HepG2 (cell line): ENCODE measurements at regions not wholly inside any gene's neighbourhood (a gene's known extent, or its start where the extent isn't known, plus 50 kb on each side); places are given as distances from the start of the nearest gene placed in this dataset.

Source experiments
- ATAC-seq: fragments of 200-7000 bp; cut with Tn5 transposase; 3 replicates; pipeline ENCODE4 v1.9.1; 2020; ENCODE audit warnings: mild to moderate bottlenecking, moderate library complexity
- BruUV-seq: library from RNA; stranded (reverse); fragments of 400-500 nt; replicated peaks from 2 replicates; lab custom pipeline; 2021; lab: Mats Ljungman, UMichigan
- CTCF ChIA-PET: fragments of 300-600 bp; formaldehyde crosslinking; extraction: SDS; loops from one replicate; lab custom pipeline; 2021; ENCODE audit warnings: low total read pairs, inconsistent platforms, low intra/inter-chr PET ratio; lab: Yijun Ruan, JAX
- POLR2A ChIA-PET: fragments of 350-600 bp; sonication (Branson Sonifier 250); formaldehyde crosslinking; loops from one replicate; lab custom pipeline; 2020; ENCODE audit warnings: antibody characterized with exemption, inconsistent platforms; lab: Yijun Ruan, JAX
- DNase-seq: peaks from one replicate; pipeline ENCODE4 v3.0.0-alpha.2; 2015; ENCODE audit warnings: low spot score
- FAIRE-seq: peaks from 3 replicates; lab custom pipeline; 2011; peaks lifted over from hg19 to GRCh38; lab: Jason Lieb, UNC
- H2AFZ ChIP-seq: one replicate; pipeline ENCODE4 v1.6.1; 2011; ENCODE audit warnings: low read length, inconsistent platforms
- H3K27ac ChIP-seq: fragments of 300-600 bp; 3 replicates; pipeline ENCODE4 v1.8.0; 2011; ENCODE audit warnings: mixed run types, mild to moderate bottlenecking, mixed read lengths, low read length, inconsistent platforms; ENCODE audit not compliant: insufficient read depth; ENCODE audit errors: extremely low read length
- H3K27me3 ChIP-seq, 2 experiments: fragments of 200-600 bp in 1 of 2; 2 replicates in 1 of 2; 3 replicates in 1 of 2; pipeline versions ENCODE4 v1.6.0 to v1.8.0; 2011; ENCODE audit warnings: low read length in 2 of 2, mild to moderate bottlenecking in 2 of 2, moderate library complexity in 2 of 2, inconsistent platforms in 1 of 2; ENCODE audit not compliant: insufficient read depth in 2 of 2, control insufficient read depth in 1 of 2
- H3K36me3 ChIP-seq, 2 experiments: fragments of 200-600 bp in 1 of 2; replicated peaks in 1 of 2; 2 replicates in 1 of 2; 3 replicates in 1 of 2; pipeline versions ENCODE4 v1.5.1 to v1.8.0; 2011; ENCODE audit warnings: low read length in 2 of 2, inconsistent platforms in 1 of 2; ENCODE audit not compliant: insufficient read depth in 2 of 2, control insufficient read depth in 1 of 2
- H3K4me1 ChIP-seq: 2 replicates; pipeline ENCODE4 v1.5.1; 2012; ENCODE audit warnings: low read length, inconsistent platforms; ENCODE audit not compliant: insufficient read depth
- H3K4me2 ChIP-seq: 2 replicates; pipeline ENCODE4 v1.6.0; 2011; ENCODE audit warnings: low read depth, low read length, inconsistent platforms
- H3K4me3 ChIP-seq, 3 experiments: fragments of 200-600 bp in 1 of 3; sonication (generic), shearing (Covaris generic) in 1 of 3; replicated peaks in 1 of 3; 2 replicates each; pipeline ENCODE4 v1.5.1; 2011 to 2016; ENCODE audit warnings: low read length in 3 of 3, inconsistent platforms in 2 of 3, low read depth in 2 of 3, mild to moderate bottlenecking in 2 of 3, control low read depth in 1 of 3, mixed read lengths in 1 of 3; ENCODE audit not compliant: insufficient read depth in 1 of 3
- H3K79me2 ChIP-seq: one replicate; pipeline ENCODE4 v1.6.1; 2011; ENCODE audit warnings: low read length, inconsistent platforms; ENCODE audit not compliant: insufficient read depth
- H3K9ac ChIP-seq: 2 replicates; pipeline ENCODE4 v1.6.0; 2011; ENCODE audit warnings: mild to moderate bottlenecking, low read depth, low read length, inconsistent platforms; ENCODE audit not compliant: insufficient read depth
- H3K9me3 ChIP-seq: 2 replicates; pipeline ENCODE4 v1.5.1; 2012; ENCODE audit warnings: mild to moderate bottlenecking, low read length
- H4K20me1 ChIP-seq: 2 replicates; pipeline ENCODE4 v1.6.0; 2011; ENCODE audit warnings: inconsistent platforms, mild to moderate bottlenecking, low read length, moderate library complexity; ENCODE audit not compliant: insufficient read depth
- ATRX ChIP-seq: sonication (generic); formaldehyde crosslinking; IDR thresholded peaks from 2 replicates; pipeline ENCODE4 v1.4.0; 2020; ENCODE audit warnings: missing genetic modification reagents, borderline replicate concordance
- BORCS8-MEF2B ChIP-seq: sonication (generic); formaldehyde crosslinking; IDR thresholded peaks from 2 replicates; pipeline ENCODE4 v1.8.0; 2022; ENCODE audit warnings: mild to moderate bottlenecking, missing genetic modification reagents
- DR1 ChIP-seq: sonication (generic); formaldehyde crosslinking; IDR thresholded peaks from 2 replicates; pipeline ENCODE4 v1.8.0; 2021; ENCODE audit warnings: mild to moderate bottlenecking, missing genetic modification reagents, inconsistent platforms
- MIXL1 ChIP-seq: IDR thresholded peaks from 2 replicates; pipeline ENCODE4 v1.6.1; 2016
- SKI ChIP-seq: fragments of 450-650 bp; IDR thresholded peaks from one replicate; pipeline ENCODE4 v1.6.1; 2018; ENCODE audit warnings: mild to moderate bottlenecking; ENCODE audit not compliant: partially characterized antibody
- THAP9 ChIP-seq: sonication (generic); formaldehyde crosslinking; IDR thresholded peaks from 2 replicates; pipeline ENCODE4; 2020; ENCODE audit warnings: missing genetic modification reagents, mild to moderate bottlenecking, borderline replicate concordance
- ZFAT ChIP-seq: sonication (generic); formaldehyde crosslinking; conservative IDR thresholded peaks from 2 replicates; pipeline ENCODE4 v1.8.1; 2023; ENCODE audit warnings: missing genetic modification reagents, inconsistent platforms
- ZNF12 ChIP-seq: sonication (generic); formaldehyde crosslinking; IDR thresholded peaks from 2 replicates; pipeline ENCODE4 v1.5.0; 2020; ENCODE audit warnings: missing genetic modification reagents
- ZNF629 ChIP-seq: sonication (generic); formaldehyde crosslinking; conservative IDR thresholded peaks from 2 replicates; pipeline ENCODE4 v1.5.0; 2020; ENCODE audit warnings: missing genetic modification reagents
- WGBS: methylation state at CpG from one replicate; pipeline ENCODE4 v1.1.6; 2017; ENCODE audit warnings: low lambda C conversion rate; 5-methylcytosine and 5-hydroxymethylcytosine counted together
- in situ Hi-C: cut with HindIII; loops from 2 replicates; pipeline ENCODE4 v1.10.0; 2017; ENCODE audit warnings: low pct_unique_long_range_greater_than_20kb; ENCODE audit not compliant: extremely low pct_ligation_motif_present
- intact Hi-C: fragments of 100-400 bp; cut with micrococcal nuclease; formaldehyde crosslinking; loops from one replicate; pipeline ENCODE4 v1.10.0; 2022; ENCODE audit not compliant: unreplicated experiment
- TF ChIP-seq, protein P1 (sequence below): sonication (generic); formaldehyde crosslinking; IDR thresholded peaks from 2 replicates; pipeline ENCODE4 v1.5.0; 2020; ENCODE audit warnings: mild to moderate bottlenecking, missing genetic modification reagents
- TF ChIP-seq, protein P2 (sequence below): sonication (generic); formaldehyde crosslinking; IDR thresholded peaks from 2 replicates; pipeline ENCODE4 v1.8.0; 2022; ENCODE audit warnings: missing genetic modification reagents, mild to moderate bottlenecking, inconsistent platforms, borderline replicate concordance
- TF ChIP-seq, protein P3 (sequence below): sonication (generic); formaldehyde crosslinking; IDR thresholded peaks from 2 replicates; pipeline ENCODE4 v1.4.0; 2020; ENCODE audit warnings: mild to moderate bottlenecking, missing genetic modification reagents

- Histone ChIP-seq H3K27me3 (peaks cover 1 to 8% of the 10 kb centered on the region in 2 experiments; a peak in 3 of 5 replicates), H3K9ac (no peak overlapping the region), H3K79me2 (no peaks in the 10 kb centered on the region), H3K9me3 (no peaks in the 10 kb centered on the region), H3K4me1 (no peaks in the 10 kb centered on the region), H3K4me3 (no peak overlapping the region), H3K36me3 (no peaks in the 10 kb centered on the region), H2AFZ (no peak overlapping the region), H4K20me1 (no peaks in the 10 kb centered on the region), H3K4me2 (no peak overlapping the region), H3K27ac (no peak overlapping the region)
- in situ Hi-C loops (no loop called here), intact Hi-C loops (no loop called here)
- POLR2A ChIA-PET = no interaction called here
- TF ChIP-seq ZNF629 = peak; percentile 57
- no peak for TF ChIP-seq SKI
- ATAC-seq (no peak), DNase-seq (no peak), FAIRE-seq (no peak)
- BruUV-seq = no TSS peak
- 62% methylated on average over 3 of the region's 3 CpGs for WGBS
- CTCF ChIA-PET = no interaction called here
These were observed 454.0 kb upstream of the ZMIZ1 start for GRCh38 chr10:78614744-78615143.

GRCh38 chr10:78616125-78616695 lies 452.6 kb upstream of the ZMIZ1 start:
- no peak for ATAC-seq
- CTCF ChIA-PET = no interaction called here
- in situ Hi-C loops = no loop called here
- no peak for TF ChIP-seq ZNF12 (CRISPR knock-in tag)
- TF ChIP-seq BORCS8-MEF2B (CRISPR knock-in tag) = no peak
- TF ChIP-seq MIXL1 (CRISPR knock-in tag) = no peak
- no peak for TF ChIP-seq THAP9 (CRISPR knock-in tag)
- TF ChIP-seq, protein P1, sequence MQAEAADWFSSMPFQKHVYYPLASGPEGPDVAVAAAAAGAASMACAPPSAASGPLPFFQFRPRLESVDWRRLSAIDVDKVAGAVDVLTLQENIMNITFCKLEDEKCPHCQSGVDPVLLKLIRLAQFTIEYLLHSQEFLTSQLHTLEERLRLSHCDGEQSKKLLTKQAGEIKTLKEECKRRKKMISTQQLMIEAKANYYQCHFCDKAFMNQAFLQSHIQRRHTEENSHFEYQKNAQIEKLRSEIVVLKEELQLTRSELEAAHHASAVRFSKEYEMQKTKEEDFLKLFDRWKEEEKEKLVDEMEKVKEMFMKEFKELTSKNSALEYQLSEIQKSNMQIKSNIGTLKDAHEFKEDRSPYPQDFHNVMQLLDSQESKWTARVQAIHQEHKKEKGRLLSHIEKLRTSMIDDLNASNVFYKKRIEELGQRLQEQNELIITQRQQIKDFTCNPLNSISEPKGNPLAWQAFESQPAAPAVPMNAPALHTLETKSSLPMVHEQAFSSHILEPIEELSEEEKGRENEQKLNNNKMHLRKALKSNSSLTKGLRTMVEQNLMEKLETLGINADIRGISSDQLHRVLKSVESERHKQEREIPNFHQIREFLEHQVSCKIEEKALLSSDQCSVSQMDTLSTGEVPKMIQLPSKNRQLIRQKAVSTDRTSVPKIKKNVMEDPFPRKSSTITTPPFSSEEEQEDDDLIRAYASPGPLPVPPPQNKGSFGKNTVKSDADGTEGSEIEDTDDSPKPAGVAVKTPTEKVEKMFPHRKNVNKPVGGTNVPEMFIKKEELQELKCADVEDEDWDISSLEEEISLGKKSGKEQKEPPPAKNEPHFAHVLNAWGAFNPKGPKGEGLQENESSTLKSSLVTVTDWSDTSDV (CRISPR knock-in tag) = no peak
- TF ChIP-seq, protein P2, sequence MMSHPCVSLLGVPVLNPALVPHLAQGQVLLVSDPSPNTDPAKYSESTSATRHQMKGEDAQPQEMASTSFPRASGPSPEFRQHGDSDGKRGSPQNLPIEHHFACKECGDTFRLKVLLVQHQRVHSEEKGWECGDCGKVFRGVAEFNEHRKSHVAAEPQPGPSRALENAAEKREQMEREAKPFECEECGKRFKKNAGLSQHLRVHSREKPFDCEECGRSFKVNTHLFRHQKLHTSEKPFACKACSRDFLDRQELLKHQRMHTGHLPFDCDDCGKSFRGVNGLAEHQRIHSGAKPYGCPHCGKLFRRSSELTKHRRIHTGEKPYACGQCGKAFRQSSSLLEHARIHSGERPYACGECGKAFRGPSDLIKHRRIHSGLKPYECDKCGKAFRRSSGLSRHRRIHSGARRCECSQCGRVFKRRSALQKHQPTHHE (CRISPR knock-in tag) = no peak
- TF ChIP-seq ATRX (CRISPR knock-in tag) = no peak
- TF ChIP-seq, protein P3, sequence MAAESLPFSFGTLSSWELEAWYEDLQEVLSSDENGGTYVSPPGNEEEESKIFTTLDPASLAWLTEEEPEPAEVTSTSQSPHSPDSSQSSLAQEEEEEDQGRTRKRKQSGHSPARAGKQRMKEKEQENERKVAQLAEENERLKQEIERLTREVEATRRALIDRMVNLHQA (CRISPR knock-in tag) = no peak
- no peak for TF ChIP-seq ZFAT
- TF ChIP-seq DR1 (CRISPR knock-in tag) = no peak

More at GRCh38 chr10:78616125-78616695, 452.6 kb upstream of the ZMIZ1 start:
- no peaks in the 10 kb centered on the region for H4K20me1 ChIP-seq
- no peak overlapping the region for H3K4me2 ChIP-seq
- H3K9me3 ChIP-seq = no peaks in the 10 kb centered on the region
- no peak overlapping the region for H2AFZ ChIP-seq
- FAIRE-seq (no peak), DNase-seq (no peak)
- no peaks in the 10 kb centered on the region for H3K36me3 ChIP-seq
- H3K27ac ChIP-seq = no peak overlapping the region
- no peaks in the 10 kb centered on the region for H3K79me2 ChIP-seq
- no peak overlapping the region for H3K9ac ChIP-seq
- H3K4me1 ChIP-seq = peaks cover 1% of the 10 kb centered on the region
- intact Hi-C loops = no loop called here
- H3K4me3 ChIP-seq = no peak overlapping the region
- H3K27me3 ChIP-seq = peaks cover 1 to 8% of the 10 kb centered on the region in 2 experiments; a peak in 3 of 5 replicates
- POLR2A ChIA-PET = no interaction called here
- WGBS = 28% methylated on average over 4 of the region's 4 CpGs
- no TSS peak for BruUV-seq
